HCT116 (cell line): ENCODE measurements at regions not wholly inside any gene's neighbourhood (a gene's known extent, or its start where the extent isn't known, plus 50 kb on each side); places are given as distances from the start of the nearest gene placed in this dataset.

ENCODE experiments used
- EZH2 ChIP-seq: fragments of 200-600 bp; sonication (generic); IDR thresholded peaks from 2 replicates; pipeline ENCODE4 v1.6.1; 2017; ENCODE audit warnings: antibody characterized with exemption, mixed run types
- TF ChIP-seq, protein P1 (sequence below), 3 experiments: fragments of 200-600 bp in 1 of 3; sonication (generic) in 1 of 3; IDR thresholded peaks in 2 of 3; conservative IDR thresholded peaks in 1 of 3; 2 replicates each; pipeline ENCODE4 v1.5.1; 2012 to 2017; ENCODE audit warnings: low read depth in 2 of 3, low read length in 2 of 3, antibody characterized with exemption in 1 of 3, borderline replicate concordance in 1 of 3, control low read depth in 1 of 3, mild to moderate bottlenecking in 1 of 3, mixed read lengths in 1 of 3, mixed run types in 1 of 3, moderate library complexity in 1 of 3; ENCODE audit not compliant: insufficient read depth in 1 of 3

DNA sequence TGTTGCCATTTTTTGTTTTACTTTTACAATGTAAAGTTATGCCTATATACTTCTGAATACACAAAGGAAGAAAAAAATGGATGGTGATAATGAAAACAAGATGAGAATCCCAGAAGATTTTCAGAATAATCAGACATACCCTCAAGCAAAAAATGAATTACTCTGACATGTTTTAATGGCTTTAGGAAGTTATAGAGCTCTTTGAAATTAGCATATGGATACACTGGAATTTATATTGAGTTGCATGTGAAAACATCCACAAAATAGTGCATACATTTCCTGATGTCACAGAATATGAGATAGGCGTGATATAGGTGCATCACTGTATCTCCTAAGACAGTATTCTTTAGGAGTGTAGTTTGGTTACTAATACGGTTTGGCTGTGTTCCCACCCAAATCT lies 351.3 kb downstream of the SLC7A11 start:
- no peak for TF ChIP-seq EZH2
- TF ChIP-seq, protein P1, sequence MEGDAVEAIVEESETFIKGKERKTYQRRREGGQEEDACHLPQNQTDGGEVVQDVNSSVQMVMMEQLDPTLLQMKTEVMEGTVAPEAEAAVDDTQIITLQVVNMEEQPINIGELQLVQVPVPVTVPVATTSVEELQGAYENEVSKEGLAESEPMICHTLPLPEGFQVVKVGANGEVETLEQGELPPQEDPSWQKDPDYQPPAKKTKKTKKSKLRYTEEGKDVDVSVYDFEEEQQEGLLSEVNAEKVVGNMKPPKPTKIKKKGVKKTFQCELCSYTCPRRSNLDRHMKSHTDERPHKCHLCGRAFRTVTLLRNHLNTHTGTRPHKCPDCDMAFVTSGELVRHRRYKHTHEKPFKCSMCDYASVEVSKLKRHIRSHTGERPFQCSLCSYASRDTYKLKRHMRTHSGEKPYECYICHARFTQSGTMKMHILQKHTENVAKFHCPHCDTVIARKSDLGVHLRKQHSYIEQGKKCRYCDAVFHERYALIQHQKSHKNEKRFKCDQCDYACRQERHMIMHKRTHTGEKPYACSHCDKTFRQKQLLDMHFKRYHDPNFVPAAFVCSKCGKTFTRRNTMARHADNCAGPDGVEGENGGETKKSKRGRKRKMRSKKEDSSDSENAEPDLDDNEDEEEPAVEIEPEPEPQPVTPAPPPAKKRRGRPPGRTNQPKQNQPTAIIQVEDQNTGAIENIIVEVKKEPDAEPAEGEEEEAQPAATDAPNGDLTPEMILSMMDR (IDR thresholded peaks at IDR 0.05 in 2 of 3, conservative IDR thresholded peaks at IDR 0.05 in 1 of 3; ENCODE audit: borderline replicate concordance in 1 of 3, insufficient read depth in 1 of 3, low read depth in 2 of 3, low read length in 2 of 3), result no peak
